HEK293 (cell line): ENCODE measurements at regions not wholly inside any gene's neighbourhood (a gene's known extent, or its start where the extent isn't known, plus 50 kb on each side); places are given as distances from the start of the nearest gene placed in this dataset.

ENCODE experiments used
- CTCF ChIA-PET: fragments of 350-600 bp; formaldehyde crosslinking; extraction: SDS; loops from one replicate; lab custom pipeline; 2021; ENCODE audit warnings: antibody characterized with exemption; lab: Yijun Ruan, JAX
- POLR2A ChIA-PET: fragments of 300-600 bp; formaldehyde crosslinking; extraction: SDS; loops from one replicate; lab custom pipeline; 2020; ENCODE audit warnings: antibody characterized with exemption, inconsistent platforms; lab: Yijun Ruan, JAX
- H3K27ac ChIP-seq: fragments of 200-500 bp; sonication (Bioruptor generic); 2 replicates; pipeline ENCODE4 v1.5.1; 2014; ENCODE audit warnings: low read depth, low read length, control low read depth, inconsistent platforms; ENCODE audit errors: extremely low read depth
- H3K36me3 ChIP-seq, 2 experiments: fragments of 200-500 bp in 1 of 2; sonication (Bioruptor generic) in 1 of 2; 1 replicate in 1 of 2; 2 replicates in 1 of 2; pipeline ENCODE4 v1.5.1; 2014 to 2017; ENCODE audit warnings: inconsistent platforms in 2 of 2, low read length in 2 of 2; ENCODE audit not compliant: control insufficient read depth in 2 of 2, insufficient read depth in 1 of 2
- H3K4me1 ChIP-seq: fragments of 200-500 bp; sonication (Bioruptor generic); 2 replicates; pipeline ENCODE4 v1.5.1; 2014; ENCODE audit warnings: mild to moderate bottlenecking, low read length, inconsistent platforms; ENCODE audit not compliant: control insufficient read depth, insufficient read depth
- H3K4me3 ChIP-seq: 2 replicates; pipeline ENCODE4 v1.5.1; 2011; ENCODE audit warnings: low read depth, mild to moderate bottlenecking, control low read depth, low read length, moderate library complexity
- H3K9me3 ChIP-seq: fragments of 200-500 bp; sonication (Bioruptor generic); 2 replicates; pipeline ENCODE4 v1.5.1; 2014; ENCODE audit warnings: low read depth, low read length, inconsistent platforms; ENCODE audit not compliant: control insufficient read depth, insufficient read depth
- CTCF ChIP-seq: fragments of 450-650 bp; formaldehyde crosslinking; IDR thresholded peaks from 2 replicates; pipeline ENCODE4 v1.5.1; 2016; ENCODE audit warnings: missing biosample characterization, missing genetic modification characterization
- ELK4 ChIP-seq: IDR thresholded peaks from 2 replicates; pipeline ENCODE4 v1.6.1; 2011; ENCODE audit warnings: mild to moderate bottlenecking, low read depth, low read length, borderline replicate concordance
- IKZF3 ChIP-seq: fragments of 450-650 bp; IDR thresholded peaks from 2 replicates; pipeline ENCODE4 v1.5.0; 2018; ENCODE audit warnings: missing biosample characterization, mild to moderate bottlenecking, missing genetic modification characterization, moderate library complexity
- SP7 ChIP-seq: fragments of 450-650 bp; formaldehyde crosslinking; IDR thresholded peaks from 2 replicates; pipeline ENCODE4 v1.5.1; 2016; ENCODE audit warnings: missing biosample characterization, missing genetic modification characterization
- ZBTB8A ChIP-seq: fragments of 450-650 bp; formaldehyde crosslinking; IDR thresholded peaks from 2 replicates; pipeline ENCODE4 v1.5.1; 2016; ENCODE audit warnings: missing biosample characterization, missing genetic modification characterization
- ZFP41 ChIP-seq: fragments of 450-650 bp; formaldehyde crosslinking; IDR thresholded peaks from 2 replicates; pipeline ENCODE4 v1.5.1; 2016; ENCODE audit warnings: missing biosample characterization, missing genetic modification characterization, borderline replicate concordance
- ZNF16 ChIP-seq: fragments of 450-650 bp; formaldehyde crosslinking; IDR thresholded peaks from 2 replicates; pipeline ENCODE4 v1.5.1; 2016; ENCODE audit warnings: low read depth, missing biosample characterization, missing genetic modification characterization
- ZNF175 ChIP-seq: fragments of 450-650 bp; formaldehyde crosslinking; IDR thresholded peaks from 2 replicates; pipeline ENCODE4 v1.5.1; 2016; ENCODE audit warnings: missing biosample characterization, missing genetic modification characterization
- ZNF2 ChIP-seq: fragments of 450-650 bp; formaldehyde crosslinking; IDR thresholded peaks from 2 replicates; pipeline ENCODE4 v1.5.1; 2016; ENCODE audit warnings: missing biosample characterization, missing genetic modification characterization
- ZNF214 ChIP-seq: fragments of 450-650 bp; formaldehyde crosslinking; IDR thresholded peaks from 2 replicates; pipeline ENCODE4 v1.5.1; 2017; ENCODE audit warnings: missing biosample characterization, mild to moderate bottlenecking, missing genetic modification characterization, borderline replicate concordance
- ZNF366 ChIP-seq: fragments of 450-650 bp; formaldehyde crosslinking; conservative IDR thresholded peaks from 2 replicates; pipeline ENCODE4 v1.5.1; 2016; ENCODE audit warnings: missing biosample characterization, missing genetic modification characterization
- ZNF473 ChIP-seq: fragments of 450-650 bp; formaldehyde crosslinking; IDR thresholded peaks from 2 replicates; pipeline ENCODE4 v1.5.1; 2017; ENCODE audit warnings: missing biosample characterization, missing genetic modification characterization
- ZNF513 ChIP-seq: fragments of 450-650 bp; IDR thresholded peaks from 2 replicates; pipeline ENCODE4 v1.5.1; 2018; ENCODE audit warnings: missing biosample characterization, missing genetic modification characterization
- ZNF521 ChIP-seq: fragments of 450-650 bp; formaldehyde crosslinking; IDR thresholded peaks from 2 replicates; pipeline ENCODE4 v1.5.1; 2017; ENCODE audit warnings: missing biosample characterization, mild to moderate bottlenecking, missing genetic modification characterization
- ZNF560 ChIP-seq: fragments of 450-650 bp; formaldehyde crosslinking; IDR thresholded peaks from 2 replicates; pipeline ENCODE4 v1.5.1; 2017; ENCODE audit warnings: missing biosample characterization, missing genetic modification characterization, borderline replicate concordance
- ZNF654 ChIP-seq: fragments of 450-650 bp; formaldehyde crosslinking; IDR thresholded peaks from 2 replicates; pipeline ENCODE4 v1.5.1; 2016; ENCODE audit warnings: low read depth, missing biosample characterization, missing genetic modification characterization
- ZXDB ChIP-seq: fragments of 450-650 bp; formaldehyde crosslinking; IDR thresholded peaks from 2 replicates; pipeline ENCODE4 v1.5.1; 2016; ENCODE audit warnings: missing biosample characterization, missing genetic modification characterization
- TF ChIP-seq, protein P1 (sequence below): fragments of 450-650 bp; formaldehyde crosslinking; IDR thresholded peaks from 2 replicates; pipeline ENCODE4 v1.5.1; 2016; ENCODE audit warnings: missing biosample characterization, missing genetic modification characterization, low read depth

- TF ChIP-seq, protein P1, sequence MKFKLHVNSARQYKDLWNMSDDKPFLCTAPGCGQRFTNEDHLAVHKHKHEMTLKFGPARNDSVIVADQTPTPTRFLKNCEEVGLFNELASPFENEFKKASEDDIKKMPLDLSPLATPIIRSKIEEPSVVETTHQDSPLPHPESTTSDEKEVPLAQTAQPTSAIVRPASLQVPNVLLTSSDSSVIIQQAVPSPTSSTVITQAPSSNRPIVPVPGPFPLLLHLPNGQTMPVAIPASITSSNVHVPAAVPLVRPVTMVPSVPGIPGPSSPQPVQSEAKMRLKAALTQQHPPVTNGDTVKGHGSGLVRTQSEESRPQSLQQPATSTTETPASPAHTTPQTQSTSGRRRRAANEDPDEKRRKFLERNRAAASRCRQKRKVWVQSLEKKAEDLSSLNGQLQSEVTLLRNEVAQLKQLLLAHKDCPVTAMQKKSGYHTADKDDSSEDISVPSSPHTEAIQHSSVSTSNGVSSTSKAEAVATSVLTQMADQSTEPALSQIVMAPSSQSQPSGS = no peak
- TF ChIP-seq SP7 (no peak), ZBTB8A (no peak), ZNF175 (tag by site-specific recombination) (no peak), ZNF366 (tag by site-specific recombination) (no peak)
Measured at GRCh38 chr12:125530876-125531275, 465.6 kb downstream of the AACS start (continued).

DNA sequence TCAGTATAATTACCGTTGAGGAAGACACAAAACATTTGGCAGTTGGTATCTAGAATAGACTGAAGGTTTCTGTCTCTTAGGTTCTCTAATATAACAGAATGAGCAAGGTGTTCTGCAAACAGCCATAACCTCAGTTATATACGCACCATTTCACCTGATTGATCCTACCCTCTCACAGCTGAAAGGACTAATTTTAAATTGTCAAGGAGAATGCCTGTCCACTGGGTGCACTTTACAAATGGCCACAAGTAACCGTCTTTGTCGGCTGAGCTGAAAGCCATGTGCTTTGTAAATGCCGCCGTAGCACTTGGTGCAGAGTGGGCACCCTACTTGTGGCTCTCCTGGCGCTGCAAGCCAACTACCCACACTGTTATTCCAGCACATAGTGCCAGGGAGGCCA lies 466.3 kb downstream of the AACS start:
- POLR2A ChIA-PET = no interaction called here
- TF ChIP-seq ZXDB (tag by site-specific recombination) = no peak
- no peak for TF ChIP-seq ZNF560 (tag by site-specific recombination)
- TF ChIP-seq, all 188 proteins: peak for 0
- CTCF ChIA-PET = interaction anchor here (1.5 kb wide), 1 partner anchor 19 kb away, joined by 4 read pairs; no protein-coding TSS in a partner anchor
- Histone ChIP-seq H3K4me1 (no peaks in the 10 kb centered on the region), H3K9me3 (no peaks in the 10 kb centered on the region), H3K4me3 (no peak overlapping the region), H3K36me3 (no peaks in the 10 kb centered on the region), H3K27ac (no peak overlapping the region)

- TF ChIP-seq CTCF (tag by site-specific recombination) (peak; percentile 35; the same call in 1 of the 2 replicates), ZNF16 (tag by site-specific recombination) (no peak), ZNF2 (tag by site-specific recombination) (0 out of 2 replicates have a peak, but pooled peaks have one; percentile 21), ZNF654 (tag by site-specific recombination) (peak; percentile 76)
- CTCF ChIA-PET = interaction anchor here (0.6 to 1.0 kb wide), 5 partner anchors 36 to 1214 kb away, joined by 3 to 6 read pairs (median 3); no protein-coding TSS in a partner anchor
- Histone ChIP-seq H3K27ac (no peak overlapping the region), H3K4me3 (no peak overlapping the region), H3K9me3 (no peaks in the 10 kb centered on the region), H3K4me1 (no peaks in the 10 kb centered on the region), H3K36me3 (no peaks in the 10 kb centered on the region)
- POLR2A ChIA-PET = no interaction called here
Measured at GRCh38 chr12:125533434-125534029, 468.3 kb downstream of the AACS start.

GRCh38 chr12:125538401-125539199 lies 473.4 kb downstream of the AACS start:
- Histone ChIP-seq H3K4me3 (no peak overlapping the region), H3K4me1 (no peaks in the 10 kb centered on the region), H3K36me3 (no peaks in the 10 kb centered on the region)
- TF ChIP-seq ZNF521 (tag by site-specific recombination) (no peak), ZNF513 (tag by site-specific recombination) (no peak), ZFP41 (tag by site-specific recombination) (no peak), IKZF3 (tag by site-specific recombination) (no peak), ZNF214 (tag by site-specific recombination) (no peak), ZNF366 (tag by site-specific recombination) (no peak), ZNF473 (no peak), ELK4 (no peak)
- TF ChIP-seq, all 188 proteins: peak for 0
- ChIA-PET POLR2A (no interaction called here), CTCF (interaction anchor here (1.2 kb wide), 1 partner anchor 301 kb away, joined by 3 read pairs; no protein-coding TSS in a partner anchor)
- Histone ChIP-seq H3K9me3 (no peaks in the 10 kb centered on the region), H3K27ac (no peak overlapping the region)
